ENCODE measurements at regions not wholly inside any gene's neighbourhood (a gene's known extent, or its start where the extent isn't known, plus 50 kb on each side); places are given as distances from the start of the nearest gene placed in this dataset.
A peak's percentile ranks its signal among the peaks of the same experiment; 100 is the strongest.

DNA sequence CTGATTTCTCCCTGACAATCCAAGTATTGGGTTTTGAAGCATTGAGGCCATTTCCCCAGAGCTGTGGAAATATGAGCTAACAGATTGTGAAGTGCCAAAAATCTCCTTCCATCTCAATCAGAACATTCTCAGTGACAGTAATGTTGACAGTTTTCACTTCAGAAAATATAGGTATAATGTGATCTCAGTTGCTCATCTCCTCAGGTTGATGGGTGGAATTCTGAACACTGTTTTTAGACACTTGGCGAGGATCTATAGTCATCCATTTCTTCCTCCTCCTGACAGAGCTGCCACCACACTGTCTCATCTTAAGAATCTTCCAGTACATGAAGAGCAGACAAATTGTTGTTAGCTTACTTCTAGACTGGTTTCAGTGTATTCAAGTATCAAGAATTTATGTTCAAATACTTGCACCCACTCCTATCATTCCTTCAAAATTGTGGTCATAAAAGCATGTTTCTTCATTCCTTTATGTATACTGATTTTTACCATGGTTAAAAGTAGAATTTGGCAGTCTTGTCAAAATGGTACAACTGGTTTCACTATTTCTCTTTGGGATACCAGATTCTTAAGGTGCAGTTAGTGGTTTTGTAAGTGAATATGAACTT lies 199.7 kb upstream of the TLE4 start:
- no peak for DNase-seq

- DNase-seq: no peak
Measured at GRCh38 chr9:79377339-79377855, 194.4 kb upstream of the TLE4 start.

DNA sequence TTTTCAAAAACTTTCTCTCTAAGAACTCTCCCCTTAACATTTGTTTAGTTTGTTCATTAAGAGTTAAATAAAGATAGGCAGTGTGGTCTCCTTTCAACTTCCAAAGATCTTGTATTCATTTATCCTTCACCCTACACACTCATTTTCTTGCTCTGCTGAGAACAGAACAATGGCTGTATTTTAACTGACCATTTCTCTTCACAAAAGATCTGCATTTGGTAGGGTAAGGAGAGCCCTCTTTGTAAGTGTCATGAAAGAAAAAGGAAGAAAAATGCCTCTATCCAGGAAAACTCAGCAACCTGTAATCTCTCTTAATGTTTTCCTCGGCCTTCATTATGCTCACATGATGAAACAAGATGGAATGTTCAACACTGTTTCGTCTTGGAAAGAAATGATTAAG lies 193.7 kb upstream of the TLE4 start:
- DNase-seq: no peak

- no peak for DNase-seq
Measured at GRCh38 chr9:79382044-79382443, 189.7 kb upstream of the TLE4 start.

GRCh38 chr9:79382458-79382857 lies 189.3 kb upstream of the TLE4 start:
- no peak for DNase-seq

GRCh38 chr9:79383096-79383495 lies 188.7 kb upstream of the TLE4 start:
- no peak for DNase-seq

GRCh38 chr9:79384091-79384490 lies 187.7 kb upstream of the TLE4 start:
- no peak for DNase-seq

DNA sequence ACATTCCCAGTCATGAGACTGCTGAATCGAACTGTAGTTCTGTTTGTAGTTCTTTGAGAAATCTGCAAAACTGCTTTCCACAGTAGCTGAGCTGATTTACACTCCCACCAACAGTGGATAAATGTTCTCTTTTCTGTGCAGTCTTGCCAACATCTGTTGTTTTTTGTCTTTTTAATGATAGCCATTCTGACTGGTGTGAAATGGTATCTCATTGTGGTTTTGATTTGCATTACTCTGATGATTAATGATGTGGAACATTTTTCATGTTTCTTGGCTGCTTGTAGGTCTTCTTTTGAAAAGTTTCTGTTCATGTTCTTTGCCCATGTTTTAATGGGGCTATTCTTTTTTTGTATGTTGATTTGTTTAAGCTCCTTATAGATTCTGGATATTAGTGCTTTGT lies 187.3 kb upstream of the TLE4 start:
- no peak for DNase-seq

- no peak for DNase-seq
Measured at GRCh38 chr9:79387101-79387835, 184.5 kb upstream of the TLE4 start.

GRCh38 chr9:79390077-79390698 lies 181.6 kb upstream of the TLE4 start:
- no peak for DNase-seq

- DNase-seq: no peak
Measured at GRCh38 chr9:79390781-79391770, 180.7 kb upstream of the TLE4 start.

DNA sequence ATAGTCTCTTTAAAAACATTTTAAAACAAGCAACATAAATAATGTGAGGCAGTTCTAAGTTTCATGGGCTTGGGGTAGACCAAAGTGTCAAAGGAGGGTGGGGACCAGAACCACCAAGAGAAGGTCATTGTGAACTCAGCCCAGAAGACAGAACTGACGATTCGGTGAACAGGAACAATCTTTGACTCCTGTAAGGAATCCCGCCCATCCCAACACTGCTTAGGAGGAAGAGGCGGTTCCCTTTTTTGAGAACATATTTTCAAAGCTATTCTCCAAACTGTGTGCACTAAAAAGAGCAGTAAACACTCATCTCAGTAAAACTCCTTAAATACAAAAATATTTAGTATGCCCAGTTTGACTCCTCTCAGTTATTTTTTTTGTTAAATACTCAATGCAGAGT lies 176.5 kb upstream of the TLE4 start:
- no peak for DNase-seq

- DNase-seq: peak in 1 of 51 donors; percentile 1
Measured at GRCh38 chr9:79395755-79396154, 176.0 kb upstream of the TLE4 start.

- DNase-seq: no peak
Measured at GRCh38 chr9:79396168-79396567, 175.6 kb upstream of the TLE4 start.

DNA sequence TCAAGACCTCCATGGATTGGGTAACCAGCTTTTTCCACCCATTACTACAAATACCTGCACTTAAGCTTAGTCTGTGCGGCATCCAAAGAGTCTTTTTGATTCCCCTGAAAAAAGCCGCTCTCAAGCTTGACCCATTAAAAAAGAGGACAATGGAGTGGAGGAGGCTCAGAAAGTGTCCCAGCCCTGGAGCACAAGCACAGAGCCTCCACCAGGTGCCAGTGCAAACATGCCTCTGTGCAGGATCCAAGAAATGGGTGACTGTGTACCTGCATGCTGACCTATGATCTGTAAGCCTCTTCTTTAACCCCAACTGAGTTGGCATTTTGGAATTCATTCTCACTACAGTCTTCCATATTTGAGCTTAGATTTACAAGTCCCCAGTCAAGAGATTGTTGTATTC lies 168.3 kb upstream of the TLE4 start:
- DNase-seq: no peak

DNA sequence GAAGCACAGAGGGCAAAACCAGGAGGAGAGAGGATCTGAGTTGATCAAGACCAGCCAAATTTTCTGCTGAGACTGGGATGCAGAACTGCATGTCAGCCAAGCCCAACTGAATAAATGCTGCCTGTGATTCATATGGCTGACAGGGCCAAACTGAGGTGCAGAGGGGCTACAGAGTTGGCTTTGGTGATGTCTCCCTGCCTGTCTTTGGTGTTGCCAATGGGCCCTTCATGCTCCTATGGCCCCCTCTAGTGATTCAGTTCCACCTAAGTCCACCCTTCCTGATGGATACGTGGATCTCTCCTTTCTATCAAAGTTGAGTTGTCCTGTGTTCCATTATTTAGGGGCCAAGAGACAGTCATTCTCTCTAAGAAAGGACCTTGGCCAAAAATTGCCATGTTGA lies 163.6 kb upstream of the TLE4 start:
- DNase-seq: no peak

GRCh38 chr9:79408617-79409016 lies 163.1 kb upstream of the TLE4 start:
- no peak for DNase-seq

DNA sequence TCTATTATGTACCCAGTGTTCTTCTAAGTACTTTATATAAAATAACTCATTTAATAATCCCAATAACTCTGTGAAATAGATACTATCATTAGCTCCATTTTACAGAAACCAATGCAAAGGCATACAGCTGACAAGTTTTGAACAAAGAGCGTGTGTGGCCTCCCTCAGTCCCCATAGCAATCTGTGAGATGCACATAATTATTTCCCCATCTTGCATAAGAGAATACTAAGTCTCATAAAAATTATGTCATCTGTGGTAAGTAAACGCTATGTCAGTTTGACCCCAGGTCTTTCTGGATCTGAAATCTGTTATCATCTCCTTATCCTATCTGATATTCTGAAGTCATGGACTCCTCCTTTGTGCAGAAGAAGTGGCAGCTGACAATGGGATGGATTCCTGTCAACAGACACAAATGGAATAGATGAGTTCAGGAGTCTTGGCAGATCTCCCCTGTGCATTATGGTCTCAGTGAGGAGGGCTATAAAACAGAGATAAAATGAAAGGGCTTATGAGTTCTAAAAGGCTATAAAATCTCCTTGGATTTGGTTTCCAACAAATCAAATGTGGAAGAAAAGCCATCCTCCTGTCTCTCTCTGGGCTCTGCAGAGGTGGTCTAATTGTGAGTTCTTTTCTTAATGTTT lies 162.5 kb upstream of the TLE4 start:
- no peak for DNase-seq

DNA sequence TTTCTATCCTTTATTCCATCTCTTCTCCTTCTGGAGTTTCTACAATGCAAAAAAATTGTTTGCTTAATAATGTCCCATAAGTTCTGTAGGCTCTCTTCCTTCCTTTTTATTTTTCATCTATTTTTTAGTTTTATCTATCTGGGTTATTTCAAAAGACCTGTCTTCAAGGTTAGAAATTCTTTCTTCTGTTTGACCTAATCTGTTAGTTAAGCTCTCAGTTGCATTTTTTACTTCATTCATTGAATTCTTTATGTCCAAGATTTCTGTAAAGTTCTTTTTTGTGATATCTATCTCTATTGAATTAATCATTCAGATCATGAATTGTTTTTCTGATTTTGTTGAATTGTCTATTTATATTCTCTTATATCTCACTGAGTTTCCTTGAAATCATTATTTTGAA lies 145.9 kb upstream of the TLE4 start:
- no peak for DNase-seq

DNA sequence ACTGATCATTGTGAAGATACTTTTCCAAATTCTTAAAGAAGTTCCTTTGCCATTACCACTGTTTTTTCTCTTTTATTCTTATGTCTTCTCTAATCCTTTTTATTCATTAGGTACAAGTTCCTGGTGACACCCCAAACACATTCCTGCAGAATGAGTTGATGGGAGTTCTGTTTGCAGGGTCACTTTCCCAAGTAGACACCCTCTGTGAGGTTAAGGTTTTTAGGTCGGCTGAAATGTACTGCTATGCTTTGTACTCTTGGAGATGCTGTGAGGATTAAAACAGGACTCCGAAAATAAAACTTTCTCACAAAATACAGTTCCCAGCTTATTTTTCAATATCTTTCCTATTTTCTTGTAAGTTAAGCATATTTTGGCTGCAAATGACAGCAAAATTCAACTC lies 143.3 kb upstream of the TLE4 start:
- DNase-seq: no peak

DNA sequence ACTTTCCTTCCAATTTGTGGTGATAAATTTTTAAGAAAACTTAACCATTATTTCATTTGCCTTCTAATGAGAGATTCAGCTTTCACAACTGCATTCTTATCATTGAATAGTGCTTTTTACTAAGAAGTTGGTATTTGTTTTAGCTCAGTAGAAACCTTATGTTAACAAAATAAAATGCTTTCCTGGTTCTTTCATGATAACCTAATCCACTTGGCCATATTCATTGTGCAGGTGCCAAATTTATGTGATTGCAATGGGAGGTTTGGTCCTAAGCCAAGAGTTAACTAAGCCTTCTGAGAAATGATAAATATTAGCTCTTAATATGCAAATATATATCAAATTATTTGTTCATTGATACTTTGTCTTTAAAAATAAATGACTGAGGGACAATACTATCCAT lies 141.1 kb upstream of the TLE4 start:
- DNase-seq: no peak
